Thyroid gland (tissue), 4 donors: ENCODE measurements at regions not wholly inside any gene's neighbourhood (a gene's known extent, or its start where the extent isn't known, plus 50 kb on each side); places are given as distances from the start of the nearest gene placed in this dataset.

Source experiments
- CTCF ChIP-seq, 6 experiments: fragments of 200-600 bp in 3 of 6; fragments of 450-650 bp in 3 of 6; sonication (generic) in 3 of 6; IDR thresholded peaks; one replicate each; pipeline ENCODE4 v1.5.1; 2016 to 2019; ENCODE audit warnings: antibody characterized with exemption in 6 of 6, mild to moderate bottlenecking in 2 of 6, inconsistent platforms in 1 of 6, moderate library complexity in 1 of 6
- POLR2A ChIP-seq, 2 donors: fragments of 450-650 bp; IDR thresholded peaks; one replicate each; pipeline ENCODE4 v1.6.1; 2017; ENCODE audit warnings: antibody characterized with exemption in 2 of 2, mild to moderate bottlenecking in 2 of 2, moderate library complexity in 1 of 2

DNA sequence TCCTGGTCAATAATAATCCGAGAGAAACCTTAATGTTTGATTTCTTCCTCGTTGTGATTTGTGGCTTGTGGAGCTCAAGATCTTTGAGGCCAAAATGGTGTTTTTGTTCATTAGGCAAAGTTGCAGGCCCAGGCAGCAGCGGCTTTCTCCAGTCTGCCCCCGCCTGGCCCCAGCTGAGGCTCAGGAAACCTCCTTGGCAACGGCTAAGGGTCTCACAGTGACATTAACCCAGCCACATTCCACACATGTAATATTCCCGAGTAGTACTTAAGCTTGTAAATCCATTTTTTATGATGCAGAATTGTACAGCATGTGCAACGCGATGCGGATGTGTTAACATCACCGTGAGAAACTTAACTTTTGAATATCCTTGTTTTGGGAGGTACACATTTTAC is 200.1 kb downstream of the BCL11A start:
- TF ChIP-seq CTCF (IDR thresholded peaks at IDR 0.05) (no peak), POLR2A (IDR thresholded peaks at IDR 0.05) (no peak)
